HG03469 (cell line): ENCODE measurements at regions not wholly inside any gene's neighbourhood (a gene's known extent, or its start where the extent isn't known, plus 50 kb on each side); places are given as distances from the start of the nearest gene placed in this dataset.

ENCODE experiments used
- ATAC-seq: cut with Tn5 transposase; IDR thresholded peaks from one replicate; pipeline ENCODE4 v1.9.1; 2021; ENCODE audit warnings: mild to moderate bottlenecking, moderate library complexity, moderate number of reproducible peaks; ENCODE audit not compliant: unreplicated experiment

DNA sequence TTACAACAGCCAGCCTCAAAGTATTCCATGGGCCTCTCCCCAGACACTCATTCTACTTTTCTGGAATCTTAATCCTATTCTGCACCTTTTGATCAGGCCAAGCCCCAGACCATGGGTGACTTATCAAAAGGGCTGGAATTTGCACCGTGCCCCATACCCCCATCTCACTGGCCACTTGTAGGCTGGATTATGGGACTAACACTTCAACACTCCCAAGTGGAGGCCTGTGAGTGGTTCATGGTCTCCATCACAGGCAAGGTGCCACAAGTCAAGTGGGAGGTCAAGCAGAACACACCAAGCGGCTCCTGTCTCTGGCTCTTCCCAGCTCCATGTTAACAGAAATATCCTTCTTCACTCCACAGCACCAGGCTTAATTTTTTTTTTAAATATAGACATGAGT is 212.3 kb upstream of the HEY2 start:
- ATAC-seq = no peak

DNA sequence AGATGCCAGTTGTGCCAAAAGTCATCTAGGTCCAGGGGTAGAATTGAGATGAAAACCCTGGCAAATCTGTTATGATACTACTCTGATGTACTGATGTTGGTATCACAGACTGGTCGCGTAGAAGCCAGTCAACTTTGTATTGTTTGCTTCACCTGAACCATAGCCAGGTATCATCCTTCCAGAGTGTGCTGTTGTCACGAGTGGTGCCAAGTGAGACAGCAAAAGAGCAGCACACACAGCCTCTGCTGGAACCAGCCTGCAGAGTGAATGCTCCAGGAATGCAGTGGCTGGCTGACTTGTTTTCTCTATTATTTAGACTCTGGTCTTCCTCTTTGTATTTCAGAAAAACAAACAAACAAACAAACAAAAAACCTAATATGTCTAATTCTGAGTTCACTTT is 209.5 kb upstream of the HEY2 start:
- no peak for ATAC-seq

DNA sequence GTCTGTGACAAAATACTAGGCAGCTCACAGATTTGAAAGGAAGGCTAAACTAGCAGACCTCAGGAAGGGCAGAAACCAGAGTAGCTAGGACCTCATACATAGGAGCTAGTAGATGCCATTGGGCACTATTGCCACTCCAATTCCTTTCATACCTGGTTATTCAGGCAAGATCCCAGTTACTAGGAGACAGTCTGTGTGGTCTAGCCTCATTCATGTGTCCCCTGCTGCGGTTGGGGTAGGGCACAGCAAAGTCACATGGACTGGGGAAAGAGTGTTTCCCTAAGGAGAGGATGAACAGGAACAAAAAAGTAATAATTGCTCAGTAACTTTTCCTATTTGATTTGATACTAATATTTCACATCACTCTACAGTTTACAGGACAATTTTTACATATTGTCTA is 204.6 kb upstream of the HEY2 start:
- ATAC-seq = no peak

DNA sequence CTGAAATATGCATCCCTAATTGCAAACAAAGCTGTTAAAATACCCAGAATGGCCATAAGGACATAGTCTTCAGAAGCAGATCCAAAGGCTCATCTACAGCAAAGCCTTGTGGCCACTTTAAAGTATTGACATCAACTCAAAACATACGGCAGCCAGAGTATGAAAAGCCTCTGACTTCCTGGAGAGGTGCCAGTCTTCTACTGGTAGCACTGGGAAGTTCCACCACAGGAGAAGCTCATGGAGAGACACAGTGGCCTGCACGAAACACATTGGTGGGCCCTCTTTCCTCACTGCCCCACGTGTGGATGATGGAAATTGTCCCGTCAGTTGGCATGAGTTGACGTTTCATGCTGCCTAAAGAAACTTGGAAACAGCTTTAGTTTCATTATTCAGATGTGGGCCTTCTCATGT is 202.6 kb upstream of the HEY2 start:
- no peak for ATAC-seq

DNA sequence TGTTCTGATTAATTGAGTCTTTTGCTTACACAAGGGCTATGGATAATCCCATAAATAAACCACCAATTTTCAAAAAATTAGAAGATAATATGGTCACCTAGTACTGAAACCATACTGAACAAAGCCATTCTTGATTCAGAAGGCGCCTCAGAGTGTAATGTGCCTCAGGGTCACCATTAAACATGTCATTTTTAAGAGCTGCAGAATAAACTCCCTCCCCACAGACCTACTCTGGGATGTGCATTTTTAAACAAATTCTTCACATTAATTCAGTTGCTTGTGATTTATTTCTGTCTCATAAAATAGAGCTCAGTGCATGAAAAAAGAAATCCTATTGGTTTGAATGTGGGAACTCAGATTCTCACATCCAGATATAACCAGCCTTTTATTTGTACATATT is 202.1 kb upstream of the HEY2 start:
- no peak for ATAC-seq

DNA sequence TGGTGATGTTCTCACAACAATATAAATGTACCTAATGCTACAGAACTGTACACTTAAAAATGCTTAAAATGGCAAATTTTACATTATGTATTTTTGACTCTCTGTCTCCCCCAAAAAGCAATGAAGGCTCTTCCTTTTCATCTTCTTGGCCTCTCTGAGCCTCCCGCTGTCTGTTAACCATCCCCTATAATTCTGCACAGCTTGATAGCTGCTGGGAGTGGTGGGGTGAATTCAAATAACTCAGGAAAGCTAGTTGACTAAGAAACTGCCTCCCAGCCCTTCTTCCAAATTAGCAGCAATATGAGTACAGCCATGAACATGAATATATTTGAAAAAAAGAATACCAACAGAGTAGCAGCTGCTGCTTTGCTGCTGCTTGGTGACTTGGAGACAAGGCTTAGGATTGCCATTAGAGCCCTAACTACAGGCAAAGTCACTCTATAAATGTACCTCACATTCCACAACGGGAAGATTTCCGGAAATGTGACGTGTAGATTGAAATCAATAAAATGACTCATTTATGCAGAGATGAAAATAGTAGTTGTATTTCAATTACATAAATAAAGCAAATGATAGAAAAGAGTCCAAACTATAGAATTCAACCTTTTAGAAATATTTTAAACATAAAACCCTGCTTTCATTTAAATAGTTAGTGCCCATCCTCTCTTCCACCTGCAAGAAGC is 200.1 kb upstream of the HEY2 start:
- ATAC-seq = no peak

DNA sequence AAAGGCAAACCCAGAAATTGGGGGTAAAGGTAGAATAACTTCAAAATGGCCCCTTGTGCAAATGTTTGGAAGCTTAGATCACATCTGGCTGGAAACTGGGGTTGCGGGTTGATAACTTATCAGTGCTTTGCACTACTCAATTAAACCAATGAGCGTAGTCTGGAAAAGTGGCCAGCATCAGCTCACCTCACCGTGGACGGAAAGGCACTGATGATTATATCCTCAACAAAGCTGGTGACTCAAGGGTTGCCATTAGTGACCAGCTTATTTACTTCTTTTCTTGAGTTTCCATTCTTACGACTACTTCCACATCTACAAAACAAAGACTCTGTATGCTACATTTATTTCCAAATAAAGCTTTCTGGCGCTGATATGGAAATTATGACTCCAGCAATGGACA is 198.5 kb upstream of the HEY2 start:
- ATAC-seq = no peak

DNA sequence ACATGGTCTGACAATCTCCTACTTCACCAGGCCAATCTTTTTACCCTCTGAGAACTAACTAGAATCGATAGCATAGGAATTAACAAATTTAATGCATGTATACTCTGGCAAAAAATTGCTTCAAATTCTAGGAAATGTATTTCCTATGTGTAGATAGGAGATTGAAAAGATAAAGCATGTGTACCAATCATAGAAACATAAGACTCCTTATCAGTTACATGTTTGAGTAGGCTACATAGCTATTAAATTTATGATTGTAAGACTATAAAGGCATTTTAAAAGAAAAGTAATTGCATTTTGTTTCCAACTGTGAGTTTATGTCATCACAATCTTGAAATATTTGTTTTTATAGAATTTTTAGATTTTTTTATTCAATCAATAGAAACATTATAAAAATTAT is 196.6 kb upstream of the HEY2 start:
- no peak for ATAC-seq

DNA sequence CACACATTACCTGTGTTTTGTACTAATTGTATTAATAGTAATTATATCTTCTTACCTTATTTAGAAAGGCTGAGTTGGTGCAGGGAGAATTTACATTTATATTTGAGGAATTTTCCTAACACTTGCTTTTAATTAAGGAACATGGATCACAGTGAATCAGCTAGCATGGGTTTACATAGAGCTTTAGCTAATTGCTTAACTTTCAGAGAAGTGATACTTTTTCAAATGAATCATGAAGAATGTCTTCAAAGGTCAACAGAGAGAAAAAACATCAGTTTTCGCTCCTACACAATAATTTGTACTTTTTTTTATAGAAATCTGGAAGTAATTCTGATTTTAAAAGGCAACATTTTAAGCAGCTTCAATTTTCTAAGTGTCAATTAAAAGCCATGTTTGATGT is 195.0 kb upstream of the HEY2 start:
- no peak for ATAC-seq

DNA sequence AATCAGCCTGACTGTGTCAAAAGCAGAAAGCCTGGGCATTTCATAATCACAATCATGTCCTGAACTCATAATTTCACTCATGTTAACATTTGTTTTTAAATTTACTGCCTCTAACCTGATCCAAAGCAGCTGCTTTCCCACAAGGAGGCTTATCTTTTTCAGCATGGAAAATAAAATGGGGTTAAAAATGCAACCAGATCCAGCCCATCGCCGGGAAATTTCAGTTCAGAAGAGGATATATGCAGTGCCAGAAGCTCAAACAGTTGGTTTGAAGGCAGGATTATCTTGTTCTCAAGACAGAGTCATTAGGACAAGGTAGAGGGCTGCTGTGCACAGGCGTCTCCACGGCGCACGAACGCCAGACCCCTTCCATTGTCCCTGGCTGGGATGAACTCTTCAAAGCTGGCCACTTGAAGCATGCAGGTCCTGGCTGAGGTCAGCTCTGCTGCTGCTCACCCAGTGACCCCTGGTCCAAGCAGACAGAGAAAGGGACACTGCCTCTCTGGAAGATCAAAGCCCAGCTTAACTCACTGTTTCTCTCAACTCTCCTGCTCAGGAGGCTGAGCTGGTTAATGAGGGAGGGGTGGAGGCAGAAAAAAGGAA is 191.1 kb upstream of the HEY2 start:
- ATAC-seq = no peak

DNA sequence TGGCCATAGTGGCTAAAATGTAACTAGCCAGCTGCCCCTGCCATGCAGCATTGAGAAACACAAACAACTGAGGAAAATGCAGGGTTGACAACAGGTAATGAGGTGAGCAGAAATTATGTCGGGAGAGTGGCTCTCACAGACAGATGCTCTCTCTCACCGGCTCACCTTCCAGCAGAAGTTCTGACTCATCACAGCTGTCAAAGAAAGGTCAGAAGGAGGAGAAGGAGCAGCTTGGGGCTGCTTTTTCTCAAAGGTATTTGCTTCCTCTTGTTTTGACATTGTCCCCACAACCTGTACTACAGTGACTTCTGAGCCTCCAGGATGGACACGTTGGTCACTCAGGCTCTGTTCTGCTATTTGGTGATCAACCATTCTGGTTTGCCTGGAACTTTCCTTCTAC is 190.5 kb upstream of the HEY2 start:
- no peak for ATAC-seq

DNA sequence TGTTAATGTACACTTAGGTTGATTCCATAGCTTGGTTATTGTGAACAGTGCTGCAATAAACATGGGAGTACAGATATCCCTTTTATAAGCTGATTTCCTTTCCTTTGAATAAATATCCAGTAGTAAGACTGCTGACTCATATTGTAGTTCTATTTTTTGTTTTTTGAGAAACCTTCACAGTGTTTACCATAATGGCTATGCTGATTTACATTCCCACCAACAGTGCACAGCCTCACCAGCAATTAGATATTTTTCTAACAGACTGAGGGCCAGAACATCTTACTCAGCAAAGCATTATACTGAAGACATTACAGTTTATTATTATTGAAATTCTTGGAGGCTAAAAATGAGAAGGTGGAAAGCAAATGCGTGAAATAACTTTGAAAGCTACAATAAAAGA is 187.3 kb upstream of the HEY2 start:
- ATAC-seq = no peak

DNA sequence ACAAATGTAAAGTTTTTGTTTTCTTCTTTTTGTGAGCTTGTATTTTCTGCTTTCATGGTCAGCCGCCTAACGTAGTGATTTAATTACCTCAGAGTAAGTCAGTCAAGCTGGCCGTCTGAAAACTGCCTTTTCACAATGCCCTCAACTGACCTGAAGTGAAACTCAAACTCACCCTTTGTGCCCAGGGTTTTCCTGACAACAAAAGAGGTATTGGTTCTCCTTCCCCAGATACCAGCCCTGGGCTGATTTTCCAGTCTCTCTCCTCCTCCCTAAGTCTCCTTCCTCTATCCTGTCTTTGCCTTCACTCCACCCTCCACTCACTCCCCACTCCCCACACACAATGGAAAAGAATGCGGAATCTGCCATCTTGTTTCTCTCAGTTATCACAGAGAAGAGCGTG is 184.5 kb upstream of the HEY2 start:
- ATAC-seq = no peak

DNA sequence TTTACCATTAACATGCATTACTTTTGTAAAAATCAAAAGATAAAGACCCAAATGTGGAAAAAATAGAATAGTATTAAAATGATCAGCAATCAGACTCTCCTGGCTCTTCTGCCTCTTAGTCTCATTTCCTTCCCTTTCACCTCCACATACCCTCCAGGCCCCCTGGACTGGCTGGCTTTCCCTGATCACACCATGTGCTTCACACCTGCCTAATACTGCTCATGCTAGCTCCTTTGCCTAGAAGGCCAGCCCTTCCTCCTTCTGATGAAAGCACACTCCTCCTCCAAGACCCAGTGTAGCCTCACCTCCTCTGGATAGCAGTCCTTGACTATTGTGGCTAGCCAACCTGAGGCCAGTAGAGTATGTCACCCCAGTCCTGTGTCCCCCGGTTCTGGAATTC is 182.0 kb upstream of the HEY2 start:
- ATAC-seq = no peak

DNA sequence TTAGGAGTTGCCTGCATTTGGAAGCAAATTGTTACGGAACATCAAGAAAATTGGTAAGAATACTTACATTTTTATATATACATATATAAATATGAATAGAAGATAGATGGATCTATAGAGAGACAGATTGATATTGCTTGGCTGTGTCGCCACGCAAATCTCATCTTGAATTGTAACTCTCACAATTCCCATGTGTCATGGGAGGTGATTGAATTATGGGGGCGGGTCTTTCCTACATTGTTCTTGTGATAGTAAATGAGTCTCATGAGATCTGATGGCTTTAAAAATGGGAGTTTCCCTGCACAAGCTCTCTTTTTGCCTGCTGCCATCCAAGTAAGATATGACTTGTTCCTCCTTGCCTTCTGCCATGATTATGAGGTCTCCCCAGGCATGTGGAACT is 180.8 kb upstream of the HEY2 start:
- ATAC-seq = no peak

DNA sequence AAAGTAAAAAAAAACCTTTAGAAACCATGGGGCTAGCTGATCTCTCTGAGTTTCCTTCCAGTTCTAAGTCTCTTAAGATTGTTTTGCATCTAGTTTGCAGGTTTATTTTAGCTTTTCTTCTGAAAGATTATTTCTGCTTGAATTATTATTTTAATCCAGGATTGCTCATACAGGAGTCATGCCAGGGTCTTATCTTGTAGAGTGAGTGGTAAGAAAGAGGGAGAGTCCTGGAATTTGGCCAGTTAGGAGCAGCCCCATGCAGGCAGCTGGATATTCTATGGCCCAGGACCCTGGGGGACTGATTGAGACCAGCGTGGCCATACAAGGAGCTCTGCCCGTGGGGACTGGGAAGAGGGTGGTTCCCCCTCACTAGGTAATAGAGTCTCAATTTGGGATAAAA is 178.9 kb upstream of the HEY2 start:
- no peak for ATAC-seq

DNA sequence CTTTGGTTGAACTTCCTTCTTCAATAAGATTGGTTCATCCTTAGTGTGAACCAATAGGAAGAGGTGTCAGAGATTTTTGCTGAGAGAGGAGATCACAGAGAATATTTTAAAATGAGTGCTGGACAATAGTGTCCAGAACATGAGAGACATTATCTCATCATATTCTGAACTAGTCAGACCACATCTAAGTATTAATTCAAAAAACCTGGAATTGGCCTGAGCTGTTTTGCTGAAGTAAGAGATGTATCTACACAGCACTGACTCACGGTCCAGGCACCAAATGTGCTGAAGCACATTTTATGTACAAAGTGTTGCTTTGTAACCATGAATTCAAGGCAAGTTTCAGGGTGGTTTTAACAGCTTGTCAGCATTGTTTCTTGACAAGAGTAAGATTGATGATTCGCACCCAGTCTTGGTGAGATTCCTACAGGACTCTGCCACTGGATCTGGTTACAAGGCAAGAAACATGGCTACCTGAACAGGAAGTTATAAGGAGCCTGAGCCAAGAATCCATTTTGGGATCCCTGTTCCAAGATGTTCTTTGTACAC is 178.2 kb upstream of the HEY2 start:
- ATAC-seq = no peak

DNA sequence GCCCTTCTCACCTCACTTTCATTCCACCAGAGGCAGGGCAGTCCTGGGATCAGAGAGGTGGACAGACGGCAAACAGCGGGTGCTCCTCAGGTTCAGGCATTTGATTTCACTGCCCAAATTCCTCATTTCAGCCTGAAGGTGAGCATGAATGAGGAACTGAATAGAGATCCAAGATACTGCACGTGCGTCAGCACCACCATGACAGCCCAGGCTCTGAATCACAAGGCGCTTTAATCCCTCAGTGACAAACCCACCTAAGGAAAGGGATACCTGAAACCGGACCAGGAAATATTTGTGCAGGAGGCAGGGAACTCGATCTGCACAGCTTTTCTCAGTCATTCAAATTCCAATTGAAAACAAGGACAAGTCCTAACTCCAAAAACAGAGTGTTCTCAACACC is 174.8 kb upstream of the HEY2 start:
- no peak for ATAC-seq

DNA sequence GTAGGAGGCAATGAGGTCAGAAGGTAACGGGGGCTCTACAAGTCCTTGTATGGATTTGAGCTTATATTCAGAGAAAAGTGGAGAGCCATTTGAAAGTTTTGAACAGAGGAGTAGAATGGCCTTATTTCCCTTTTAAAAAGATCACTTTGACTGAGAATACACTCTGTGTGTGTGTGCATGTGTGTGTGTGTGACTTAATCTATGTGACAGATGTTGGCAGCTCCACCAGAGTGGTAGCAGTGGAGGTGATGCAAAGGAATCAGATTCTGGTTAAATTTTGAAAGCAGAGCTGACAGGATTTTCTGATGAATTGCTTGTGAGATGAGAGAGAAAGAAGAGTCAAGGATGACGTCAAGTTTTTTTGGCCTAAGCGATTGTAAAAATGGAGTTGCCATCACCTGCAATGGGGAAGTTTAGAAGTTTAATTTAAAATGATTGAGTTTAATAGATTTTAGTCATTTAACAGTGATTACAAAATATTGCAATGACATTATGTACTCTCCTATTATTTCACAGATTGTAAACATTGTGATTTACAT is 172.2 kb upstream of the HEY2 start:
- no peak for ATAC-seq

DNA sequence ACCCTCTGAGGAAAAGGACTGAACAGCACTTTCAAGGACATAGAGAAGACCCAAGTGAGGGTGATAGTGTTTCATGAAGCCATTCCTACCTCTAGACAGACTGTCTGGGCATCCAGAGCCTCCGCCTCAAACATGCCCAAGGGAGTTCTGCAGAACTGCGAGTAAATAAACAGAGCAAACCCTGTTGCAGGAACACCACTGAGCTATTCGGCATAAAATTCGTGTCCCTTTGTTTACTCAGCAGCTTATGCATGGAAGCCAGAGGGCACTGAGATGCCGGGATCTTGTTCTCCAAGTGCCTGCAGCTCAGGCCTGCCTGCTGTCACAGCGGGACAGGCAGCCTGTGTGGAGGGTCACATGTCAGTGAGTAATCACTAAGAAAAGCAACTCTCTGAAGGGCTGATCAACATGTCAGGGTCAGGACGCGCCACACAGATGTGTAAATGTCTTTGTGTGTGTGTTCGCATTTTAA is 164.9 kb upstream of the HEY2 start:
- ATAC-seq = no peak

DNA sequence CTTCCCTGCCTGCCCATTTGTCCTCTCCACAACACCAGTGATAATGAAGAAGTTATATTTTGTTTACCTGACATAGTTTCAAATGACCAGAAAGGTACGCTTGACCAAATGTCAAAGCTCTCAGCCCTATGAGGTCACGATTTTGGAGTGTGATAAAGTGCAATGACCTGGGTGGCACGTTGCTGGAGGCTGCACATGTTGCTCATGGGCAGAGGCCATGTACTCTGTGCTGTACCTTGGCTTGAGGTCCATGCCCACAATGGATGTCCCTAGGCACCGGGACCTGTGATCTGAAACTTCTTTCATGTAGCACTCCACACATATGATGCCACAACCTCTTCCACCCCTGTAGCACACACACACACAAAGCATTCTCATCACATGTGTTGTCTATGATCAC is 164.0 kb upstream of the HEY2 start:
- no peak for ATAC-seq

DNA sequence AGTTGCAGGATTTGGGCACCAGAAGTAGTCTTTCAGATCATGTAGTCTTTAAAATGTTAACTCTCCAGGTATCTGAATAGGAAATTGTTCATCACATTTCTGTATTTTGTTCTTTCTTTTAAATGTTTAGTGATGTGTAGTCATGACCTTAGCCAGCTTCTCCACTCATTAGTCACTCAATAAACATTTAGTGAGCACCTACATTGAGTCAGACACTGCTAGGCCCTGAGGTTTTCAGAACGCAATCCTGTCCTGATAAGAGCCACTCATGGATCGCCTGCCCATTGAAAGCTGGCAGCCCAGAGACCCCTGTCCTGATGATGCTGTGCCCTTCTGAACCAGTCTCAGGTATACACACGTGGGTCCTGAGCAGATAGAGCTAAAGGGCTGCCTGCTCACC is 163.4 kb upstream of the HEY2 start:
- ATAC-seq = no peak
